ENCODE measurements at regions not wholly inside any gene's neighbourhood (a gene's known extent, or its start where the extent isn't known, plus 50 kb on each side); places are given as distances from the start of the nearest gene placed in this dataset.

GRCh38 chr3:80238152-80238551, 470.4 kb upstream of the ROBO1 start:
- no peak for ATAC-seq
- intact Hi-C loops (cut with DNase I) = no loop called here
- no peak for TF ChIP-seq POLR2A (IDR thresholded peaks at IDR 0.05)
- TF ChIP-seq, protein P1, sequence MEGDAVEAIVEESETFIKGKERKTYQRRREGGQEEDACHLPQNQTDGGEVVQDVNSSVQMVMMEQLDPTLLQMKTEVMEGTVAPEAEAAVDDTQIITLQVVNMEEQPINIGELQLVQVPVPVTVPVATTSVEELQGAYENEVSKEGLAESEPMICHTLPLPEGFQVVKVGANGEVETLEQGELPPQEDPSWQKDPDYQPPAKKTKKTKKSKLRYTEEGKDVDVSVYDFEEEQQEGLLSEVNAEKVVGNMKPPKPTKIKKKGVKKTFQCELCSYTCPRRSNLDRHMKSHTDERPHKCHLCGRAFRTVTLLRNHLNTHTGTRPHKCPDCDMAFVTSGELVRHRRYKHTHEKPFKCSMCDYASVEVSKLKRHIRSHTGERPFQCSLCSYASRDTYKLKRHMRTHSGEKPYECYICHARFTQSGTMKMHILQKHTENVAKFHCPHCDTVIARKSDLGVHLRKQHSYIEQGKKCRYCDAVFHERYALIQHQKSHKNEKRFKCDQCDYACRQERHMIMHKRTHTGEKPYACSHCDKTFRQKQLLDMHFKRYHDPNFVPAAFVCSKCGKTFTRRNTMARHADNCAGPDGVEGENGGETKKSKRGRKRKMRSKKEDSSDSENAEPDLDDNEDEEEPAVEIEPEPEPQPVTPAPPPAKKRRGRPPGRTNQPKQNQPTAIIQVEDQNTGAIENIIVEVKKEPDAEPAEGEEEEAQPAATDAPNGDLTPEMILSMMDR (IDR thresholded peaks at IDR 0.05) = no peak

GRCh38 chr3:80234706-80235105, 466.9 kb upstream of the ROBO1 start:
- no peak for DNase-seq
- no peaks in the 10 kb centered on the region for H3K4me1 ChIP-seq
- TF ChIP-seq, protein P1 (IDR thresholded peaks at IDR 0.05) = no peak
- TF ChIP-seq POLR2A (IDR thresholded peaks at IDR 0.05) = no peak
- WGBS, 2 donors = 34 to 36% methylated on average over 3 of the region's 3 CpGs
- no peaks in the 10 kb centered on the region for H3K36me3 ChIP-seq (replicated peaks in 1 of 2; ENCODE audit: insufficient read depth in 1 of 2, low read depth in 2 of 2)
- H3K27ac ChIP-seq = no peak overlapping the region
- H3K27me3 ChIP-seq = no peaks in the 10 kb centered on the region
- intact Hi-C loops (cut with DNase I) = no loop called here
- no peak for ATAC-seq
- H3K9me3 ChIP-seq = no peaks in the 10 kb centered on the region
- H3K4me3 ChIP-seq = no peak overlapping the region

More at GRCh38 chr3:80238152-80238551, 470.4 kb upstream of the ROBO1 start:
- no peak overlapping the region for H3K27ac ChIP-seq
- no peaks in the 10 kb centered on the region for H3K27me3 ChIP-seq
- no peaks in the 10 kb centered on the region for H3K4me1 ChIP-seq
- no peaks in the 10 kb centered on the region for H3K9me3 ChIP-seq
- DNase-seq = no peak
- no peak overlapping the region for H3K4me3 ChIP-seq
- no peaks in the 10 kb centered on the region for H3K36me3 ChIP-seq (replicated peaks in 1 of 2; ENCODE audit: insufficient read depth in 1 of 2, low read depth in 2 of 2)

- Histone ChIP-seq H3K36me3 (replicated peaks in 1 of 2; ENCODE audit: insufficient read depth in 1 of 2, low read depth in 2 of 2) (no peaks in the 10 kb centered on the region), H3K27me3 (no peaks in the 10 kb centered on the region), H3K4me3 (no peak overlapping the region), H3K9me3 (no peaks in the 10 kb centered on the region), H3K27ac (no peak overlapping the region), H3K4me1 (no peaks in the 10 kb centered on the region)
- no peak for DNase-seq
- intact Hi-C loops (cut with DNase I) = no loop called here
- no peak for ATAC-seq
- 60 to 81% methylated on average over 2 of the region's 2 CpGs for WGBS, 2 donors
- no peak for TF ChIP-seq POLR2A (IDR thresholded peaks at IDR 0.05)
- TF ChIP-seq, protein P1 (IDR thresholded peaks at IDR 0.05) = no peak
Measured at GRCh38 chr3:80233576-80233975, 465.8 kb upstream of the ROBO1 start.

DNA sequence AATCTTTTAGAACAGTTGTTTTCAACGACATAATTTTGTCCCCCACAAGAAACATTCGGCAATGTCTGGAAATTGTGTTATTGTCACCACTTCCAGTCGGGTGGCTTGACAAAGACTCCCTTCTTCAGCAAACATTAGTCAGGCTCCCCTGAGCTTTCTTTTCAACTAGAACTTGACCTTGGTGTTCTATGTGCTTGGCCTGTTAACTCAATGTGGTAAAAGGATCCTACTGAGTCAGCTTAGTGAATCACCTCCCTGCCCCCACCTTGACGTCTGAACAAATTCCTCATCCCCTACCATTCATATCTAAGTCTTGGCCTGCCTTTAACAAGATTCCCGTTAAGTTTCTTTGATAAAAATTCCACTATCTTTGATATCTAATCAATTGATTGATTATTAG, 465.0 kb upstream of the ROBO1 start:
- H3K27me3 ChIP-seq = no peaks in the 10 kb centered on the region
- ATAC-seq (no peak), DNase-seq (no peak)
- WGBS, 2 donors = 30 to 40% methylated on average over 5 of the region's 5 CpGs
- no peak for TF ChIP-seq POLR2A (IDR thresholded peaks at IDR 0.05)
- TF ChIP-seq, protein P1 (IDR thresholded peaks at IDR 0.05) = no peak
- H3K4me3 ChIP-seq = no peak overlapping the region
- H3K9me3 ChIP-seq = no peaks in the 10 kb centered on the region
- H3K27ac ChIP-seq = no peak overlapping the region
- no peaks in the 10 kb centered on the region for H3K36me3 ChIP-seq (replicated peaks in 1 of 2; ENCODE audit: insufficient read depth in 1 of 2, low read depth in 2 of 2)
- intact Hi-C loops (cut with DNase I) = no loop called here
- no peaks in the 10 kb centered on the region for H3K4me1 ChIP-seq

DNA sequence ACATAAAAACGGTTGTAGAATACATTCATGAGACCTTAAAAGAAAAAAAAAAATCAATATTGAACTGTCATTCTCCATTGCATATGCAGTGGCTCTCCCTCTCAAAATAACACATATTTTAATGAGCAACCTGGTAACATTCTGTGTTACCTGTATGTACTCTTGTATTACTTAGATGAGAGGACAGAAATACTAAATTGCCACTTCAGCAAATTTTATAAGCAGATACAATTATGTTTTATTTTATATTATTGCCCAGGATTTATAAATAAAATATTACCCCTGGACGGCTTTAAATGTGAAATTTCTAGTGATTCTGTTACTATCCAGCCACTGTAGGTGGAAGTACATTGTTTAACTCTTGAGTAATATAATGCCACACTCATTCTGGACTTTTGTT, 463.2 kb upstream of the ROBO1 start:
- H3K36me3 ChIP-seq (replicated peaks in 1 of 2; ENCODE audit: insufficient read depth in 1 of 2, low read depth in 2 of 2) = no peaks in the 10 kb centered on the region
- intact Hi-C loops (cut with DNase I) = no loop called here
- TF ChIP-seq POLR2A (IDR thresholded peaks at IDR 0.05) = no peak
- TF ChIP-seq, protein P1 (IDR thresholded peaks at IDR 0.05) = no peak
- ATAC-seq (no peak), DNase-seq (no peak)
- no peaks in the 10 kb centered on the region for H3K27me3 ChIP-seq
- no peaks in the 10 kb centered on the region for H3K4me1 ChIP-seq
- 26 to 39% methylated on average over 2 of the region's 2 CpGs for WGBS, 2 donors
- H3K4me3 ChIP-seq = no peak overlapping the region
- no peak overlapping the region for H3K27ac ChIP-seq
- H3K9me3 ChIP-seq = no peaks in the 10 kb centered on the region
